ENCODE measurements at regions not wholly inside any gene's neighbourhood (a gene's known extent, or its start where the extent isn't known, plus 50 kb on each side); places are given as distances from the start of the nearest gene placed in this dataset.

DNA sequence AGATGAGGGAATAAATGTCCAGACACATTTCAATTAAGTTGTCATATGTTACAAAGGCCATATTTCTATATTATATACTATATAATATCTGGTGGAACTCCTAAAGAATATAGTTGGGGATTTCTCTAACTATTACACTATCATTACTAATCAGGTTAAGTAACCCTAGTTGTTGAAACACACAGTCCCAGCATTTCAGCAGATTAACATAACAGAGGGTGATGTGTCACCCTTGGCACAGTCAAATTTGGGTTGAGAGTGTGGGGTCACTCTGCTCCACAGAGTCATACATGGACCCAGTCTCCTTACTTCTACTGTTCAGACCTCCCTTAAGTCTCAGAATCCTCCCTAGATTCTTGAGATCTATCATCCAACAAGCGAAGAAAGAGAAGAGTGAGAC lies 496.4 kb upstream of the MDFIC2 start:
- intact Hi-C loops (cut with DNase I), result no loop called here

DNA sequence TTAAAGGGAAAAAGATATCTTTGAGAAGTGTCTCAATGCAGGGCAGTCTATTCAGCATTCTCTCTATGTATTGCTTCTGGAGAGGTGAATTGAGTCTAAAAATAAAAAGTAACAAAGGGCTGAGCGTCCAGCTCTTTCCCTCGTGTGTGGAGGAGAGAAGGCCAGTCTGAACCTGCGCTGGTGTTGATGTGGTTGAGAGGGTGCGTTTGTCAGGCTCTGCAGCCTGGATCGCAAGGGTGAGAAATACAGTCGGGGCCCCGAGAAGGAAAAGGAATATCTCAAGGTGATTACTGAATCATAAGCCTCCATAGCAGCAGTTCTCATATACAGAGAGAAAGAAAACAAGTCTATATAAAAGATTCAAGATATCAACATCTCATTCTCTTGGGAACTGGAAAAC lies 494.1 kb upstream of the MDFIC2 start:
- DNase-seq, result no peak

More for the DNA sequence above, 496.4 kb upstream of the MDFIC2 start:
- DNase-seq, result no peak

GRCh38 chr3:70806021-70806420 lies 493.6 kb upstream of the MDFIC2 start:
- intact Hi-C loops (cut with DNase I), result no loop called here
- DNase-seq, result no peak

More for the DNA sequence above, 494.1 kb upstream of the MDFIC2 start:
- intact Hi-C loops (cut with DNase I), result no loop called here

DNA sequence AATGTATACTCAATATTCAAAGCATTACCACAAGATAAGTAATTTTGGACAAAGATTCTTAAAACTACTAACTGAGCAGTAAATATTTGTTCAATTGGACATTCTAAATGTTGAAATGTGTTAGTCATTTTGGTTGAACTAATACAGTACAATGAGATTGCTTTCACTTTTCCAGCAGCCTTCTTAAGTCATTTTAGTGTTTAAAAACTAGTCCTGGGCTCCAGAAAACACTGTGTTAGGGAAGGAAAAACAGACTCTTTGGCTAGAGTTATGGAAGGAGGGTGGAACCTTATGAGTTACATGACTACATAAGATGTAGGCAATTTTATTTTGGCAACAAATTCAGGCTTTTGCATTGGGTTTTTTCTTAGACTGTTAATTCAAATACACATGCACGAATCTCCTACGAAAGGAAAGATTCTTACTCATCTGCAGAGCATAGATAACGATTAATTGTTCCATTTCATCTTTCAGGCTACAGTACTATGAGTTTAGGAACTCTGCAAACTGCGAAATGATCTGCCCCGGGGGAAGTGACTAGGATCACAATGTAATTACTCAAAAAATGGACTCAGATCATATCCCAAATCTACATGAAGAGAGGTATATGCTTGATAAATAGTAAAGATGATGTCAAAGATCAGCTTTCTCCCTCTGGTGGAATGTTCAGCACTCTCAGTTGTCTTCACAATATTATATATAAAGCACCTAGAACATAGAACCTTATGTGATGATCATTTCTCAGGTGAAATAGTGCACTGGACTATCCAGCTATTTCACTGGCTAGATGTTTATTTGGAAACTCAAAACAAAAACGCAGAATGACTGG lies 492.8 kb upstream of the MDFIC2 start:
- intact Hi-C loops (cut with DNase I), result no loop called here
- no peak for DNase-seq

DNA sequence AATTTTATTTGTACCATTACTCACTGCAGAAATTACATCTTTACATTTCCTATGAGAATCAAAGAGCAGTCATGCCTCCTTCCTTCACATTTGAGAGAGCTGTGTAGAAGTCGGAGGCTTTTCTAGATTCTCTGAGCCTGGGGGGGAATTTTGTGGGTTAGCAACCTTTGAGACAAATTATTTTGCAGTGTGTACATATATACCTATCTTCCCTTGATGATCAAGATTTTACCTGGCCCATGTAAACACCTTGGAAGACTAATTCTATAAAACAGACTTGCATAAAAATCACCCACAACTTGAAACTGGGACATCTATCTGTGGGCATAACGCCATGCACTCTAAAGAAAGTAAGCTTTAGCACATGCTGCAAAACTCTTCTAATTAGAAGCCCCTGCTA lies 491.5 kb upstream of the MDFIC2 start:
- intact Hi-C loops (cut with DNase I), result no loop called here
- no peak for DNase-seq

- no peak for DNase-seq
- intact Hi-C loops (cut with DNase I), result no loop called here
Measured at GRCh38 chr3:70803319-70803718, 490.9 kb upstream of the MDFIC2 start.

GRCh38 chr3:70800951-70801350 lies 488.5 kb upstream of the MDFIC2 start:
- intact Hi-C loops (cut with DNase I), result no loop called here
- no peak for DNase-seq

DNA sequence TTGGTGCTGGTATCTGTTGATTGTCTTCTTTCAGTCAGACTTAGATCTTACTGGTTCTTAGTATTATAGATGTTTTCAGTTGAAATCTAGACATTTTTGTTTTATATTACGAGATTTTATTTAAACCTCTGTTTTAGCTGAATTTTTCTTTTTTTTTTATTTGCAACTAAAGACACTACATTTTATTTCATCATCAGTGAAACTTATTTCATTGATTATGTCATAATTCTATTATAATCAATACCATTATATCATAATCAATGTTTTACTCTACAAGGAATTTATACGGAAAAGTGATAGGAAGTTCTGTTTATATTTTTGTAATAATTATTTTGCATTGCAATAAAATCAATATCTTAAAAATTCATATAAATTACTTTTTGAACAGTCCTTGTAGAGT lies 477.4 kb upstream of the MDFIC2 start:
- intact Hi-C loops (cut with DNase I), result no loop called here
- no peak for DNase-seq

- intact Hi-C loops (cut with DNase I), result no loop called here
- no peak for DNase-seq
Measured at GRCh38 chr3:70780790-70781189, 468.4 kb upstream of the MDFIC2 start.

DNA sequence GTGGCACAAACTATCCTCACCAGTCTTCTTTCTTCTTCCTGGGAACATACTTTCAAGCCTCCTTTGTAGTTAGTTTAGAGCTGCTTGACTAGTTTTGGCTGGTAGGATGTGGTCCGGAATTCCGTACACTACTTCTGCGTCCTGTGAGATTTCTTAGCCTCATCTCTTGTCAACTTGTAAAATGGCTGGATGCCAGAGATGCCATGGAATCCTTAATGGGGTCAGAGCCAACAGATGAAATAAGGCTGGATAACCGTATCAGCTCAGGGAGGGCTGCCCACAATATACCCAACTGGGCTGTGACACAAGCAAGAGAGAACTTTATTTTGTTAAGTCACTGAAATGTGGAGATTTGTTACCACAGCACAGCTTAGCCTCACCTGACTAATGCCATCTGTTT lies 466.9 kb upstream of the MDFIC2 start:
- intact Hi-C loops (cut with DNase I), result no loop called here
- no peak for DNase-seq

DNA sequence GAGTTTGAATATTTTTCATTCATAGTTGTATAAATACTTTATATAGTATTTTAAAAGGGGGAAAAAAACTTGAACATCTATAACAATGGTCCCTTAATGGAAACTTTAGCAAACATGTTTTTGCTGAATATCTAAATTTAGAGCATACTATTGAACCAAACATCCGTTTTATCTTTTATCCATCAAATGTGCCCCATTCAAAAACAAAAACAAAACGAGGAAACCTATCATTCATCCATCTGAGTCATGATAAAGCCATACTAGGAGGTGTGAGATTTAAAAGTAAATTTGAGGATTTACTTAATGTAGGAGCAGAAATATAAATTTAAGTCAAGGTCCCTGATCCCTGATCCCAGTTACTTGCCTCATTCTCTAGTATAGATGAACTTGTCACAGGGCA lies 463.6 kb upstream of the MDFIC2 start:
- intact Hi-C loops (cut with DNase I), result no loop called here
- no peak for DNase-seq

GRCh38 chr3:70775257-70775656 lies 462.8 kb upstream of the MDFIC2 start:
- DNase-seq, result no peak
- intact Hi-C loops (cut with DNase I), result no loop called here

GRCh38 chr3:70774641-70775040 lies 462.2 kb upstream of the MDFIC2 start:
- intact Hi-C loops (cut with DNase I), result no loop called here
- no peak for DNase-seq

- intact Hi-C loops (cut with DNase I), result no loop called here
- DNase-seq, result no peak
Measured at GRCh38 chr3:70771426-70772147, 459.1 kb upstream of the MDFIC2 start.

DNA sequence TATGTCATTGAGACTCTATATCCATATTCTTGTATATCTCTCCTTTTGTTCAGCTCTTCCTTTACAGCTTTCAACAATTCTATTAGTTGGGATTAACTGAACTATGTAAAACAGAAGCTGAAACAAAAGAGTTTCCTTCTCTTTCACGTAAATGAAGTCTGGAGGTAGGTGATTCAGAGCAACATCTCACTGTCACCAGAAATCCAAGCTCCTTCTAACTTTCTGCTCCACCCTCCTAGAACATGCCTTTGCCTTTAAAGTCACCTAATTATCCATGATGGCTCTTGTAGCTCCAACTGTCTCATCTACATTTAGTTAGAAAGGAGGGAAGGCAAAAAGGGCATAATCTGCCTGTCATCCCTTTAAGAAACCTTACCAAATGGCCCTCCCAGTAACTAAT lies 458.2 kb upstream of the MDFIC2 start:
- intact Hi-C loops (cut with DNase I), result no loop called here
- no peak for DNase-seq

DNA sequence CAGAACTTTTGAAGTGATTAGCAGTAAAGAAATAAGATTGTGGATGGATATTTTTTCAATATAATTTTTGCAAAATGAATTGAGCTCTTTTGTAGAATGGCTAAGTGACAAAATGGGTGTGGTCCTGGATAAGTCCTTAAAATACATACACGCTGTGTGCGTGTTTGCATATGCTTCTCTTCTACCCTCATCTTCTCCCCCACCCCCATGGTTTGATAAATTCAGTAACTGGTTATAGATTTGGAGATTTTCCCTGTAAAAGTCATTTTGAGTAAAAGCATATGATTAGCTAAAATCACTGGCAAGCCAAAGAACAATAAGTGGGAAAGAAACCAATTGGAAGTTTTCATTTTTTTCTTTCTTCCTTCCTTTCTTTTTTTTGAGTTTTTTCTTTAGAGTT lies 453.9 kb upstream of the MDFIC2 start:
- no peak for DNase-seq
- intact Hi-C loops (cut with DNase I), result no loop called here

- no peak for DNase-seq
- intact Hi-C loops (cut with DNase I), result no loop called here
Measured at GRCh38 chr3:70763894-70764293, 451.5 kb upstream of the MDFIC2 start.

GRCh38 chr3:70757658-70758057 lies 445.2 kb upstream of the MDFIC2 start:
- no peak for DNase-seq
- intact Hi-C loops (cut with DNase I), result no loop called here

DNA sequence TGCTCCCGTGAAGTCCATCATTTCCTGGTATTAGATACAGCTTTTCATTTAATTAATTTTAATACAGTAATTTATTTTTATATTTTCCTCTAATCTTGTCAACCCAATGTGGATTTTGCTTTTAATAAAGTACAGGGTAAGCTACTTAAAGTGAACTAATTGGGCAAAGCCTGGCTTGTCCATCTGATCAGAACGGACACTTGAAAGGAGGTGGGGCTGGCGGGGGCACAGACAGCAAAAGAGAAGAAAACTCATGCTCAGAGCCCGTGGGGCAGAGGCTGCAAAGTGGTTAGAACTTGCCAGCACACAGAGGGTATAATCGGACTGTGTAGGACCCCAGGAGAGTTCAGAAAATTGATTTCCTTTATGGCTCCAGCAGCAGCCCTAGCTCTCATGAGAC lies 443.1 kb upstream of the MDFIC2 start:
- intact Hi-C loops (cut with DNase I), result no loop called here
- no peak for DNase-seq

DNA sequence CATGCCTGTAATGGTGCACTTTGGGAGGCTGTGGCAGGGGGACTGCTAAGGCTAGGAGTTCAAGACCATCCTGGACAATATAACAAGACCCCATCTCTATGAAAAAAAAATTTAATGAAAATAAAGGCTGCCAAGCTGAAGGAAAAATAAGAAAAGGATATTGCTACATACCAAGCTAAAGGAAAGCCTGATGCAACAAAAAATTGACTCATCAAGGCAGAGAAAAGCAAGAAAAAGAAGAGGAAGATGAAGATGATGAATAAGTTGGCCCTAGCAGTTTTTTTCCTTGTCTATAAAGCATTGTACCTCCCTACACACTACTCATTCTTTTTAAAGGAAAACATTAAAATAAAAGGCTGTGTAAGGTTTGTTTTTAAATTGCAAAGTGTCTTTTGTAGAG lies 441.9 kb upstream of the MDFIC2 start:
- no peak for DNase-seq
- intact Hi-C loops (cut with DNase I), result no loop called here

- intact Hi-C loops (cut with DNase I), result no loop called here
- peak in 1 of 42 donors; percentile 5 for DNase-seq
Measured at GRCh38 chr3:70753572-70753971, 441.1 kb upstream of the MDFIC2 start.
